ENCODE measurements at regions not wholly inside any gene's neighbourhood (a gene's known extent, or its start where the extent isn't known, plus 50 kb on each side); places are given as distances from the start of the nearest gene placed in this dataset.

DNA sequence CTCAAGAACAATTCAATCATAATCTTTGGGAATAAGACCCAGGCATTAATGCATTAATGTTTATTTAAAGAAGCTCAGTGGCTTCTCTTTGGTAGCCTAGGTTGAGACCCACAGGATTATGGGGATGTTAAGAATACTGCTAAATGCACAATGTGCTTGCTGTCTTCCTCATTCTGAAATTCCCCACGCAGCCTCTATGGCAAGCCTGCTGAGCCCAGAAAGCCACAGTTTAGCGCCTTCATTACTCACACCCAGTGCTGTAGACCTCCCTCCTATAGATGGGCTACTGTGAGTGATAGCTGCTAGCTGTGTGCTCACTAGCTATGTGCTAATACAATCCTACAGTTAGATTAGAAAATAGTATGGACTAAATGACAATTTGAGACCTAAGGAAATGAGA lies 90.6 kb downstream of the TNFSF13B start:
- intact Hi-C loops (cut with micrococcal nuclease), result no loop called here
- no peak for DNase-seq (ENCODE audit: extremely low read depth in 1 of 4, low spot score in 3 of 4)
- in situ Hi-C loops (cut with MboI), result no loop called here
- no peak for ATAC-seq
- Histone ChIP-seq H2AFZ (ENCODE audit: low read depth, low read length) (no peak overlapping the region), H4K20me1 (replicated peaks; ENCODE audit: control insufficient read depth, insufficient read depth, low read length) (no peaks in the 10 kb centered on the region), H3K9me3 (replicated peaks; ENCODE audit: control insufficient read depth, insufficient read depth, low read depth, low read length) (no peaks in the 10 kb centered on the region), H3K79me2 (ENCODE audit: control insufficient read depth, insufficient read depth, low read length) (no peaks in the 10 kb centered on the region), H3K4me2 (ENCODE audit: insufficient read depth, low read length) (no peak overlapping the region), H3K27me3 (ENCODE audit: control insufficient read depth in 2 of 2, insufficient read depth in 2 of 2, low read length in 2 of 2) (no peaks in the 10 kb centered on the region), H3K36me3 (ENCODE audit: control insufficient read depth, insufficient read depth, low read length) (no peaks in the 10 kb centered on the region), H3K9me1 (ENCODE audit: control insufficient read depth, insufficient read depth, low read length) (no peaks in the 10 kb centered on the region), H3K4me3 (no peak overlapping the region), H3K27ac (ENCODE audit: extremely low read depth, low read depth, low read length) (no peak overlapping the region), H3K4me1 (replicated peaks in 1 of 2; ENCODE audit: control insufficient read depth in 2 of 2, insufficient read depth in 2 of 2, low read length in 2 of 2) (no peaks in the 10 kb centered on the region; a peak in 1 of 5 replicates), H3K9ac (ENCODE audit: insufficient read depth in 1 of 2, low read depth in 2 of 2, low read length in 2 of 2) (no peak overlapping the region)
- BruUV-seq (replicated peaks), result no TSS peak
- ChIA-PET POLR2A (interaction anchor here (0.6 kb wide), 1 partner anchor 1010 kb away, joined by 3 read pairs; no protein-coding TSS in a partner anchor), CTCF (ENCODE audit: low intra/inter-chr PET ratio) (no interaction called here)
- TF ChIP-seq, protein P1, sequence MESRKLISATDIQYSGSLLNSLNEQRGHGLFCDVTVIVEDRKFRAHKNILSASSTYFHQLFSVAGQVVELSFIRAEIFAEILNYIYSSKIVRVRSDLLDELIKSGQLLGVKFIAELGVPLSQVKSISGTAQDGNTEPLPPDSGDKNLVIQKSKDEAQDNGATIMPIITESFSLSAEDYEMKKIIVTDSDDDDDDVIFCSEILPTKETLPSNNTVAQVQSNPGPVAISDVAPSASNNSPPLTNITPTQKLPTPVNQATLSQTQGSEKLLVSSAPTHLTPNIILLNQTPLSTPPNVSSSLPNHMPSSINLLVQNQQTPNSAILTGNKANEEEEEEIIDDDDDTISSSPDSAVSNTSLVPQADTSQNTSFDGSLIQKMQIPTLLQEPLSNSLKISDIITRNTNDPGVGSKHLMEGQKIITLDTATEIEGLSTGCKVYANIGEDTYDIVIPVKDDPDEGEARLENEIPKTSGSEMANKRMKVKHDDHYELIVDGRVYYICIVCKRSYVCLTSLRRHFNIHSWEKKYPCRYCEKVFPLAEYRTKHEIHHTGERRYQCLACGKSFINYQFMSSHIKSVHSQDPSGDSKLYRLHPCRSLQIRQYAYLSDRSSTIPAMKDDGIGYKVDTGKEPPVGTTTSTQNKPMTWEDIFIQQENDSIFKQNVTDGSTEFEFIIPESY (CRISPR knock-in tag; IDR thresholded peaks at IDR 0.05), result peak; percentile 73; the same call in 1 of the 2 replicates
- TF ChIP-seq, protein P2, sequence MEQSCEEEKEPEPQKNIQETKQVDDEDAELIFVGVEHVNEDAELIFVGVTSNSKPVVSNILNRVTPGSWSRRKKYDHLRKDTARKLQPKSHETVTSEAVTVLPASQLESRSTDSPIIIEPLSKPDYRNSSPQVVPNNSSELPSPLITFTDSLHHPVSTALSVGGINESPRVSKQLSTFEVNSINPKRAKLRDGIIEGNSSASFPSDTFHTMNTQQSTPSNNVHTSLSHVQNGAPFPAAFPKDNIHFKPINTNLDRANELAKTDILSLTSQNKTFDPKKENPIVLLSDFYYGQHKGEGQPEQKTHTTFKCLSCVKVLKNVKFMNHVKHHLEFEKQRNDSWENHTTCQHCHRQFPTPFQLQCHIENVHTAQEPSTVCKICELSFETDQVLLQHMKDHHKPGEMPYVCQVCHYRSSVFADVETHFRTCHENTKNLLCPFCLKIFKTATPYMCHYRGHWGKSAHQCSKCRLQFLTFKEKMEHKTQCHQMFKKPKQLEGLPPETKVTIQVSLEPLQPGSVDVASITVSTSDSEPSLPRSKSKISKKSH (CRISPR knock-in tag; IDR thresholded peaks at IDR 0.05), result no peak
- FAIRE-seq, result no peak
- 24% methylated on average over 2 of the region's 2 CpGs for WGBS (ENCODE audit: insufficient coverage, low coverage, missing lambda C conversion rate)

Measured in K562 (cell line).